Left lung (tissue), 4 donors: ENCODE measurements at regions not wholly inside any gene's neighbourhood (a gene's known extent, or its start where the extent isn't known, plus 50 kb on each side); places are given as distances from the start of the nearest gene placed in this dataset.

Experiments
- ATAC-seq: fragments of 200-7000 bp; cut with Tn5 transposase; one replicate; pipeline ENCODE4 v1.9.1; 2020; ENCODE audit warnings: moderate library complexity
- DNase-seq, 4 donors: peaks; one replicate each; pipeline ENCODE4 v3.0.0-alpha.2; 2013 to 2020
- H3K27ac ChIP-seq, 2 donors: fragments of 200-600 bp; sonication (generic) in 1 of 2; one replicate each; pipeline versions ENCODE4 v1.5.0 to v1.8.0; 2020 to 2021
- H3K27me3 ChIP-seq, 2 donors: fragments of 200-600 bp; sonication (generic) in 1 of 2; one replicate each; pipeline versions ENCODE4 v1.5.0 to v1.8.0; 2020 to 2021
- H3K36me3 ChIP-seq, 2 donors: fragments of 200-600 bp; sonication (generic) in 1 of 2; one replicate each; pipeline versions ENCODE4 v1.5.0 to v1.8.0; 2020 to 2021
- H3K4me1 ChIP-seq, 2 donors: fragments of 200-600 bp; one replicate each; pipeline ENCODE4 v1.8.0; 2021
- H3K4me3 ChIP-seq, 2 donors: fragments of 200-600 bp; sonication (generic) in 1 of 2; one replicate each; pipeline versions ENCODE4 v1.5.0 to v1.8.0; 2020 to 2021; ENCODE audit warnings: mild to moderate bottlenecking in 1 of 2
- H3K9me3 ChIP-seq, 2 donors: fragments of 200-600 bp; sonication (generic) in 1 of 2; one replicate each; pipeline versions ENCODE4 v1.5.0 to v1.8.0; 2020 to 2021
- intact Hi-C, 2 donors: fragments of 100-400 bp; cut with DNase I; formaldehyde crosslinking; loops; one replicate each; pipeline versions ENCODE4 v1.11.2 to v1.14.2; 2022
- TF ChIP-seq, protein P1 (sequence below), 2 donors: fragments of 200-600 bp; sonication (generic) in 1 of 2; IDR thresholded peaks; one replicate each; pipeline versions ENCODE4 v1.5.0 to v1.8.0; 2021; ENCODE audit warnings: antibody characterized with exemption in 2 of 2
- donor health status: DM: no; HTN: yes; CAD: no.
- donor health status: DM: no; HTN: no; CAD: no.

DNA sequence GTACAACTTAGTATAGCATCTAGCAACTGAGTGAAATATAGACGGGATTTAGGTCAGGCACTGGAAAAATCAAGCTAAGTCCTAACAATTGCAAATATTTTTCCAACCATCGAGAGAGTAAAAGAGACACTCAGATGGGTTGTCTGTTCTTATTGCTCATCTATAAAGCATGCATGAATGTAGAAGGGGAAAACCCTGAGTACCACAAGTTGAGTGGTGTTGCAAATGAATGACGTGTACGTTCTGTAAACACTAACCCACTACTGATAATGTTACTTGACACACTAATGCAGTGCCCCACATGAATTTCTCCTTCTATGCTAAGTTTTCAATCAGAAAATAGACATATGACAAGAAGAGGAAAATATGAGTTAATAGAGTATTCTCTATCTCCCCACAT is 211.2 kb downstream of the COX18 start:
- no peaks in the 10 kb centered on the region for H3K9me3 ChIP-seq
- intact Hi-C loops = no loop called here
- no peaks in the 10 kb centered on the region for H3K27me3 ChIP-seq
- DNase-seq = no peak
- H3K27ac ChIP-seq = no peak overlapping the region
- no peak overlapping the region for H3K4me3 ChIP-seq
- TF ChIP-seq, protein P1, sequence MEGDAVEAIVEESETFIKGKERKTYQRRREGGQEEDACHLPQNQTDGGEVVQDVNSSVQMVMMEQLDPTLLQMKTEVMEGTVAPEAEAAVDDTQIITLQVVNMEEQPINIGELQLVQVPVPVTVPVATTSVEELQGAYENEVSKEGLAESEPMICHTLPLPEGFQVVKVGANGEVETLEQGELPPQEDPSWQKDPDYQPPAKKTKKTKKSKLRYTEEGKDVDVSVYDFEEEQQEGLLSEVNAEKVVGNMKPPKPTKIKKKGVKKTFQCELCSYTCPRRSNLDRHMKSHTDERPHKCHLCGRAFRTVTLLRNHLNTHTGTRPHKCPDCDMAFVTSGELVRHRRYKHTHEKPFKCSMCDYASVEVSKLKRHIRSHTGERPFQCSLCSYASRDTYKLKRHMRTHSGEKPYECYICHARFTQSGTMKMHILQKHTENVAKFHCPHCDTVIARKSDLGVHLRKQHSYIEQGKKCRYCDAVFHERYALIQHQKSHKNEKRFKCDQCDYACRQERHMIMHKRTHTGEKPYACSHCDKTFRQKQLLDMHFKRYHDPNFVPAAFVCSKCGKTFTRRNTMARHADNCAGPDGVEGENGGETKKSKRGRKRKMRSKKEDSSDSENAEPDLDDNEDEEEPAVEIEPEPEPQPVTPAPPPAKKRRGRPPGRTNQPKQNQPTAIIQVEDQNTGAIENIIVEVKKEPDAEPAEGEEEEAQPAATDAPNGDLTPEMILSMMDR (IDR thresholded peaks at IDR 0.05) = no peak
- peak; percentile 93 for ATAC-seq
- no peaks in the 10 kb centered on the region for H3K36me3 ChIP-seq
- H3K4me1 ChIP-seq = no peaks in the 10 kb centered on the region

DNA sequence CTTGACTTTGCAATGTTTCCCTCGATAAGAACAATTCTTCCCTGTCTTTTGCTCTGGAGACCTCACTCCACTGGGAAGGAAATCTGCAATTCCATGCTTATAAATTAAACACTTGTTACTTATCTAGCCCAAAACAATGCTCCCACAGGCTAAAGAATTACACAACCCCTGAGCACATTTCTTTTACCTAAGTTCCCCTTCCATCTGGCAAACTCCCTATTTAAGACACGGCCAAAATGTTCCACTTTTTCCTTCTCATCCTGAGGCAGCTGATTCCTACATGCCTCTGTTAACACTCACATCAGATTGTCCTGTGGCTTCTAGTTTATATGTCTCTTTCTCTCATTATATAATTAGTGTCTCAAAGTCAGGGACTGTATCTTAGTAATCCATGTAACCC is 211.7 kb downstream of the COX18 start:
- DNase-seq (no peak), ATAC-seq (peak; percentile 32)
- no peaks in the 10 kb centered on the region for H3K36me3 ChIP-seq
- no peak overlapping the region for H3K27ac ChIP-seq
- no peak overlapping the region for H3K4me3 ChIP-seq
- no peaks in the 10 kb centered on the region for H3K4me1 ChIP-seq
- no peaks in the 10 kb centered on the region for H3K9me3 ChIP-seq
- intact Hi-C loops = no loop called here
- TF ChIP-seq, protein P1 (IDR thresholded peaks at IDR 0.05) = no peak
- H3K27me3 ChIP-seq = no peaks in the 10 kb centered on the region

GRCh38 chr4:72857216-72857615 is 212.3 kb downstream of the COX18 start:
- Histone ChIP-seq H3K4me1 (no peaks in the 10 kb centered on the region), H3K9me3 (no peaks in the 10 kb centered on the region), H3K36me3 (no peaks in the 10 kb centered on the region), H3K27ac (no peak overlapping the region), H3K27me3 (no peaks in the 10 kb centered on the region), H3K4me3 (no peak overlapping the region)
- intact Hi-C loops = no loop called here
- ATAC-seq (no peak), DNase-seq (no peak)
- TF ChIP-seq, protein P1 (IDR thresholded peaks at IDR 0.05) = no peak

DNA sequence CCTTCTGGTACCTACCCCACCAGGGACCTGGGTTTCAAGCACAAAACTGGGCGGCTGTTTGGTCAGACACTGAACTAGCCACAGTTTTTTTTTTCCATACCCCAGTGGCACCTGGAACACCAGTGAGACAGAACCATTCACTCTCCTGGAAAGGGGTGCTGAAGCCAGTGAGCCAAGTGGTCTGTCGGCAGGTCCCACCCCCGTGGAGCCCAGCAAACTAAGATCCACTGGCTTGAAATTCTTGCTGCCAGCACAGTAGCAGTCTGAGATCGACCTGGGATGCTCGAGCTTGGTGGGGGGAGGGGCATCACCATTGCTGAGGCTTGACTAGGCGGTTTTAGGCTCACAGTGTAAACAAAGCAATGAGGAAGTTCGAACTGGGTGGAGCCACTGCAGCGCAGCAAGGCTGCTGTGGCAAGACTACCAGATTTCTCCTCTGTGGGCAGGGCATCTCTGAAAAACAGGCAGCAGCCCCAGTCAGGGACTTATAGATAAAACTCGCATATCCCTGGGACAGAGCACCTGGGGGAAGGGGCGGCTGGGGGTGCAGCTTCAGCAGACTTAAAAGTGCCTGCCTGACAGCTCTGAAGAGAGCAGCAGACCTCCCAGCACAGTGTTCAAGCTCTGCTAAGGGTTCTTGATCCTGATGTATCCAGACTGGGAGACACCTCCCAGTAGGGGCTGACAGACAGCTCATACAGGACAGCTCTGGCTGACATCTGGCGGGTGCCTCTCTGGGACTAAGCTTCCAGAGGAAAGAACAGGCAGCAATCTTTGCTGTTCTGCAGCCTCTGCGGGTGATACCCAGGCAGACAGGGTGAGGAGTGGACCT is 223.0 kb downstream of the COX18 start:
- H3K4me3 ChIP-seq = no peak overlapping the region
- no peaks in the 10 kb centered on the region for H3K4me1 ChIP-seq
- H3K27me3 ChIP-seq = no peaks in the 10 kb centered on the region
- ATAC-seq (no peak), DNase-seq (peak in 1 of 4 donors; percentile 24)
- intact Hi-C loops = no loop called here
- no peak overlapping the region for H3K27ac ChIP-seq
- no peaks in the 10 kb centered on the region for H3K36me3 ChIP-seq
- H3K9me3 ChIP-seq = no peaks in the 10 kb centered on the region
- TF ChIP-seq, protein P1 (IDR thresholded peaks at IDR 0.05) = no peak

- DNase-seq = no peak
- H3K4me3 ChIP-seq = no peak overlapping the region
- H3K27me3 ChIP-seq = no peaks in the 10 kb centered on the region
- intact Hi-C loops = no loop called here
- H3K36me3 ChIP-seq = no peaks in the 10 kb centered on the region
- no peaks in the 10 kb centered on the region for H3K4me1 ChIP-seq
- no peak overlapping the region for H3K27ac ChIP-seq
- no peaks in the 10 kb centered on the region for H3K9me3 ChIP-seq
- TF ChIP-seq, protein P1 (IDR thresholded peaks at IDR 0.05) = no peak
- ATAC-seq = no peak
Observed at GRCh38 chr4:72843466-72843865, 226.1 kb downstream of the COX18 start.
